Cardiac muscle cell (in vitro differentiated cells and primary cell): ENCODE measurements at regions not wholly inside any gene's neighbourhood (a gene's known extent, or its start where the extent isn't known, plus 50 kb on each side); places are given as distances from the start of the nearest gene placed in this dataset.

Experiments used
- DNase-seq, 2 donors: peaks; one replicate each; pipeline versions ENCODE4 v3.0.0 to v3.0.0-alpha.2; 2010 to 2017; ENCODE audit warnings: low read depth in 1 of 2, low spot score in 1 of 2
- H3K27ac ChIP-seq: fragments of 200-600 bp; sonication (generic); 2 replicates; pipeline ENCODE4 v1.5.1; 2016
- H3K27me3 ChIP-seq: fragments of 200-600 bp; sonication (generic); 2 replicates; pipeline ENCODE4 v1.6.0; 2016; ENCODE audit warnings: control low read depth
- H3K36me3 ChIP-seq: fragments of 200-600 bp; sonication (generic); 2 replicates; pipeline ENCODE4 v1.5.1; 2016; ENCODE audit warnings: control low read depth
- H3K4me1 ChIP-seq: fragments of 200-600 bp; sonication (generic); 2 replicates; pipeline ENCODE4 v1.8.1; 2017; ENCODE audit warnings: low read depth, mild to moderate bottlenecking, mixed run types
- H3K4me3 ChIP-seq: fragments of 200-600 bp; sonication (generic); 2 replicates; pipeline ENCODE4 v1.5.1; 2016; ENCODE audit warnings: mild to moderate bottlenecking
- H3K9me3 ChIP-seq: fragments of 200-600 bp; sonication (generic); 2 replicates; pipeline ENCODE4 v1.5.1; 2017; ENCODE audit warnings: low read depth, mild to moderate bottlenecking, control low read depth
- CTCF ChIP-seq: IDR thresholded peaks from 2 replicates; pipeline ENCODE4 v1.5.1; 2012; ENCODE audit warnings: low read depth, mild to moderate bottlenecking, low read length

- H3K36me3 ChIP-seq, result no peaks in the 10 kb centered on the region
- peaks cover 18% of the 10 kb centered on the region for H3K4me1 ChIP-seq
- H3K27me3 ChIP-seq, result no peaks in the 10 kb centered on the region
- H3K9me3 ChIP-seq, result no peaks in the 10 kb centered on the region
- H3K4me3 ChIP-seq, result no peak overlapping the region
- no peak overlapping the region for H3K27ac ChIP-seq
- no peak for TF ChIP-seq CTCF
- no peak for DNase-seq
Measured at GRCh38 chr4:179123084-179123483, 1680.8 kb upstream of the AGA start.

GRCh38 chr4:179124419-179124818 is 1682.2 kb upstream of the AGA start:
- Histone ChIP-seq H3K27me3 (no peaks in the 10 kb centered on the region), H3K9me3 (no peaks in the 10 kb centered on the region), H3K36me3 (no peaks in the 10 kb centered on the region), H3K27ac (no peak overlapping the region), H3K4me3 (no peak overlapping the region), H3K4me1 (peaks cover 21% of the 10 kb centered on the region)
- no peak for TF ChIP-seq CTCF
- no peak for DNase-seq

GRCh38 chr4:179124957-179125356 is 1682.7 kb upstream of the AGA start:
- no peak overlapping the region for H3K4me3 ChIP-seq
- peaks cover 21% of the 10 kb centered on the region for H3K4me1 ChIP-seq
- no peak overlapping the region for H3K27ac ChIP-seq
- no peaks in the 10 kb centered on the region for H3K36me3 ChIP-seq
- no peak for TF ChIP-seq CTCF
- no peak for DNase-seq
- H3K9me3 ChIP-seq, result no peaks in the 10 kb centered on the region
- no peaks in the 10 kb centered on the region for H3K27me3 ChIP-seq

- Histone ChIP-seq H3K4me1 (peaks cover 21% of the 10 kb centered on the region), H3K9me3 (no peaks in the 10 kb centered on the region), H3K27ac (no peak overlapping the region), H3K27me3 (no peaks in the 10 kb centered on the region), H3K4me3 (no peak overlapping the region), H3K36me3 (no peaks in the 10 kb centered on the region)
- DNase-seq, result no peak
- TF ChIP-seq CTCF, result no peak
Measured at GRCh38 chr4:179125870-179126269, 1683.6 kb upstream of the AGA start.

GRCh38 chr4:179128299-179128698 is 1686.1 kb upstream of the AGA start:
- Histone ChIP-seq H3K27ac (no peak overlapping the region), H3K4me3 (no peak overlapping the region), H3K27me3 (no peaks in the 10 kb centered on the region), H3K36me3 (no peaks in the 10 kb centered on the region), H3K9me3 (no peaks in the 10 kb centered on the region), H3K4me1 (peaks cover 21% of the 10 kb centered on the region)
- no peak for DNase-seq
- TF ChIP-seq CTCF, result no peak
